SK-N-SH treated with all-trans-retinoic acid at 6 μM for 48 hours (cell line): ENCODE measurements at regions not wholly inside any gene's neighbourhood (a gene's known extent, or its start where the extent isn't known, plus 50 kb on each side); places are given as distances from the start of the nearest gene placed in this dataset.

Experiments used
- ARNTL ChIP-seq: fragments of 450-650 bp; formaldehyde crosslinking; IDR thresholded peaks from 2 replicates; pipeline ENCODE4 v1.5.0; 2020; ENCODE audit warnings: low read depth, mild to moderate bottlenecking, moderate library complexity, borderline replicate concordance
- RARB ChIP-seq: fragments of 250-450 bp; sonication (Bioruptor Pico); IDR thresholded peaks from 2 replicates; pipeline ENCODE4 v1.8.0; 2021; ENCODE audit warnings: mild to moderate bottlenecking, moderate library complexity
- ZC3H10 ChIP-seq: fragments of 250-450 bp; sonication (Bioruptor Pico); IDR thresholded peaks from 2 replicates; pipeline ENCODE4 v1.5.1; 2021; ENCODE audit warnings: mild to moderate bottlenecking, moderate library complexity
- ZFP3 ChIP-seq: fragments of 250-450 bp; sonication (Bioruptor Pico); IDR thresholded peaks from 2 replicates; pipeline ENCODE4 v1.5.0; 2020; ENCODE audit warnings: mild to moderate bottlenecking, moderate library complexity

- TF ChIP-seq RARB (CRISPR knock-in tag) (no peak), ARNTL (CRISPR knock-in tag) (no peak), ZC3H10 (CRISPR knock-in tag) (no peak), ZFP3 (CRISPR knock-in tag) (no peak)
These were observed 187.7 kb upstream of the KLF6 start for GRCh38 chr10:3972460-3973301.
